ENCODE measurements at regions not wholly inside any gene's neighbourhood (a gene's known extent, or its start where the extent isn't known, plus 50 kb on each side); places are given as distances from the start of the nearest gene placed in this dataset.
"Not testable (repeated sequence)": the region's sequence is repeated elsewhere in the genome, so short reads cannot be mapped to it uniquely, and the experiment has no call there.

- Histone ChIP-seq H3K4me3 (ENCODE audit: low read length in 2 of 2) (no peak overlapping the region), H3K9me3 (ENCODE audit: control insufficient read depth in 2 of 2, low read length in 2 of 2) (no peaks in the 10 kb centered on the region), H3K9ac (ENCODE audit: low read length in 2 of 2) (no peak overlapping the region), H3K4me1 (ENCODE audit: control insufficient read depth, insufficient read depth, low read length) (no peaks in the 10 kb centered on the region), H3K36me3 (ENCODE audit: control insufficient read depth in 2 of 2, insufficient read depth in 2 of 2, low read length in 2 of 2) (no peaks in the 10 kb centered on the region), H3K27ac (ENCODE audit: low read length) (no peak overlapping the region), H3K27me3 (ENCODE audit: control insufficient read depth in 1 of 2, insufficient read depth in 2 of 2, low read length in 2 of 2) (no peaks in the 10 kb centered on the region)
Measured at GRCh38 chr14:85061256-85061655, 468.7 kb upstream of the FLRT2 start.

- Histone ChIP-seq H3K27me3 (ENCODE audit: control insufficient read depth in 1 of 2, insufficient read depth in 2 of 2, low read length in 2 of 2) (no peaks in the 10 kb centered on the region), H3K9me3 (ENCODE audit: control insufficient read depth in 2 of 2, low read length in 2 of 2) (no peaks in the 10 kb centered on the region), H3K4me1 (ENCODE audit: control insufficient read depth, insufficient read depth, low read length) (no peaks in the 10 kb centered on the region), H3K4me3 (ENCODE audit: low read length in 2 of 2) (no peak overlapping the region), H3K36me3 (ENCODE audit: control insufficient read depth in 2 of 2, insufficient read depth in 2 of 2, low read length in 2 of 2) (no peaks in the 10 kb centered on the region), H3K9ac (ENCODE audit: low read length in 2 of 2) (no peak overlapping the region), H3K27ac (ENCODE audit: low read length) (no peak overlapping the region)
Measured at GRCh38 chr14:85063747-85064146, 466.2 kb upstream of the FLRT2 start.

DNA sequence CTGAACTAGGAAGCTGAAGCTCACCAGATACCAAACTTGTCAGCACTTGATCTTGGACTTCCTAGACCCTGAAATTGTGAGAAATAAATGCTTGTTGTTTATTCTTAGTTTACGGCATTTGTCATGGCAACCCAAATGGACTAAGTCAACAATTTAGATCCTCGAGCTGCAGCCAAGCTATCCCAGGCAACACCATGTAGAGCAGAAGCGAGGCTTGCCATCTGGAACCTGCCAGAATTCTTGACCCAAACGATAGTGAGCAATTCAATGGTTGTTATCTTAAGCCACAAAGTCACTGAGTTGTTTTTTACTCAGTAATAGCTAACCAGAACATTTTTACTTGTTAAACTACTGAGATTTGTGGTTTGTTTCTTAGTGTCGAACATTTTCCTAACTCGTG is 458.5 kb upstream of the FLRT2 start:
- H3K27ac ChIP-seq (ENCODE audit: low read length) = no peak overlapping the region
- no peaks in the 10 kb centered on the region for H3K36me3 ChIP-seq (ENCODE audit: control insufficient read depth in 2 of 2, insufficient read depth in 2 of 2, low read length in 2 of 2)
- H3K9me3 ChIP-seq (ENCODE audit: control insufficient read depth in 2 of 2, low read length in 2 of 2) = no peaks in the 10 kb centered on the region
- no peak overlapping the region for H3K9ac ChIP-seq (ENCODE audit: low read length in 2 of 2)
- no peak overlapping the region for H3K4me3 ChIP-seq (ENCODE audit: low read length in 2 of 2)
- H3K27me3 ChIP-seq (ENCODE audit: control insufficient read depth in 1 of 2, insufficient read depth in 2 of 2, low read length in 2 of 2) = no peaks in the 10 kb centered on the region
- no peaks in the 10 kb centered on the region for H3K4me1 ChIP-seq (ENCODE audit: control insufficient read depth, insufficient read depth, low read length)

DNA sequence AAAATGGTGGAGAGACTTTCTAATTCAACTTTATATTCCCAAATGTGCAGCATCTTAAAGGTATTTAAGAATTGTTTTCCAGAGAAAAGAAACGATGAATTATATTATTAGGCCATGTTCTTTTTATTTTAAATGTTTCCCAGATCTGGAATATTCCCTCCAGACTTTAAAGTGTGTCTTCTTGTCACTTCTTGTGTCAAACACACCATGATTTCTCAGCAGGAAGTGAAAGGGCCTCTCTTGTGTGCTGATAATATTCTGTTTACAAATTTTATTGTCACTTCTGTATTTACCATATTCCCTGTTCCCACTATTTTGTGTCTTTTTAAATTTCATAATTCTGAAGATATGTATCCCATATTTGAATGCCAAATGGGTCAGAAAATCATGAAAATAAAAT is 455.0 kb upstream of the FLRT2 start:
- no peak overlapping the region for H3K27ac ChIP-seq (ENCODE audit: low read length)
- H3K9ac ChIP-seq (ENCODE audit: low read length in 2 of 2) = no peak overlapping the region
- no peaks in the 10 kb centered on the region for H3K36me3 ChIP-seq (ENCODE audit: control insufficient read depth in 2 of 2, insufficient read depth in 2 of 2, low read length in 2 of 2)
- no peaks in the 10 kb centered on the region for H3K9me3 ChIP-seq (ENCODE audit: control insufficient read depth in 2 of 2, low read length in 2 of 2)
- H3K4me1 ChIP-seq (ENCODE audit: control insufficient read depth, insufficient read depth, low read length) = no peaks in the 10 kb centered on the region
- H3K27me3 ChIP-seq (ENCODE audit: control insufficient read depth in 1 of 2, insufficient read depth in 2 of 2, low read length in 2 of 2) = no peaks in the 10 kb centered on the region
- no peak overlapping the region for H3K4me3 ChIP-seq (ENCODE audit: low read length in 2 of 2)

- H3K27ac ChIP-seq (ENCODE audit: low read length) = no peak overlapping the region
- no peaks in the 10 kb centered on the region for H3K27me3 ChIP-seq (ENCODE audit: control insufficient read depth in 1 of 2, insufficient read depth in 2 of 2, low read length in 2 of 2)
- no peaks in the 10 kb centered on the region for H3K4me1 ChIP-seq (ENCODE audit: control insufficient read depth, insufficient read depth, low read length)
- no peaks in the 10 kb centered on the region for H3K36me3 ChIP-seq (ENCODE audit: control insufficient read depth in 2 of 2, insufficient read depth in 2 of 2, low read length in 2 of 2)
- H3K4me3 ChIP-seq (ENCODE audit: low read length in 2 of 2) = no peak overlapping the region
- no peak overlapping the region for H3K9ac ChIP-seq (ENCODE audit: low read length in 2 of 2)
- no peaks in the 10 kb centered on the region for H3K9me3 ChIP-seq (ENCODE audit: control insufficient read depth in 2 of 2, low read length in 2 of 2)
Measured at GRCh38 chr14:85075694-85076476, 454.1 kb upstream of the FLRT2 start.

DNA sequence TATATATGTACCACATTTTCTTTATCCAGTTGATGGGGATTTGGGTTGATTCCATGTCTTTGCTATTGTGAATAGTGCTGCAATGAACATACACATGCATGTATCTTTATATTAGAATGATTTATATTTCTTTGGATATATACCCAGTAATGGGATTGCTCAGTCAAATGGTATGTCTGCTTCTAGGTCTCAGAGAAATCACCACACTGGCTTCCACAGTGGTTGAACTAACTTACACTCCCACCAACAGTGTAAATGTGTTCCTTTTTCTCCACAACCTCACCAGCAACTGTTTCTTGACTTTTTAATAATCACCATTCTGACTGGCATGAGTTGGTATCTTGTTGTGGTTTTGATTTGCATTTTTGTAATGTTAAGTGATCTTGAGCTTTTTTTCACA is 452.2 kb upstream of the FLRT2 start:
- not testable (repeated sequence) for H3K4me3 ChIP-seq (ENCODE audit: low read length in 2 of 2); H3K36me3 ChIP-seq (ENCODE audit: control insufficient read depth in 2 of 2, insufficient read depth in 2 of 2, low read length in 2 of 2); H3K4me1 ChIP-seq (ENCODE audit: control insufficient read depth, insufficient read depth, low read length); H3K9ac ChIP-seq (ENCODE audit: low read length in 2 of 2); H3K27me3 ChIP-seq (ENCODE audit: control insufficient read depth in 1 of 2, insufficient read depth in 2 of 2, low read length in 2 of 2); H3K27ac ChIP-seq (ENCODE audit: low read length); H3K9me3 ChIP-seq (ENCODE audit: control insufficient read depth in 2 of 2, low read length in 2 of 2)

DNA sequence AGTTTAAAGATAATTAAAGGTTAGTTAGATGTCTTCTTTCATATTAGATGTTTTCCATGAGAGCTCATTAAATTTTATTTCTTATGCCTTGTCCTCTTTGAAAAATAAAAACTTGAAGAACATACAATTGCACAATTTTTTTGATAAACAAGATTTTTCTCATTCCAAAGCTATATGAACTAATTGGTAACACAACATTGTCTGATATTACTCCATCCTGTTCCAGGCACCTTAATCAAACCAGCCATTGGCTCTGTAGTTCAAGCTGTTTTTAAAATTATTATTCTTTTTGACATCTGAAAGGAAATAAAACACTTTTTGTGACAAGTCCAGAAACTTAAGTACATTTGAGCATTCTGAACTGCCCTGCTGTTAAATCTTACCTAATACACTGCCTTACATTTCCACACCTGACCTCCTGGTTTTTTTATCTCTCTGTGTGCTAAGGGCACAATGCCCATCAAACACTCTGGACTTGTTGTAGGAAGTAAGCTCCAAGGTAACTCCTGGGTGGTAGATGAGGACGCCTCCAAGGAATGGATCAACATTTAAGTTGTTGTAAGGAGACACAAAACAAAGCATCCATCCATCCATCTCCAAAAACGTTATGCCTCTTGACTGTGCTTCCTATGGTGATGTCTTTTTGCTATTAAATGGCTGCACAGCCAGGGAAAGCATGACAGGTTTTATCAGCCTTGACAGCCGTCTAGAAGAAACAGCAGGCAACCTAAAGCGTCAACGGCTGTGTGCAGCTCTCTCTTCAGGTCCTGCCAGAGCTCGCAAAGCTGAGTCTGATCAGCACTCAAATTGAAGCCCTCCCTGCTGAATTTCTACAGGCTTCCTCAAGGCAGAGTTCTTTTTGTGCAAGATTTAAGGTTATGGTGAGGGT is 449.9 kb upstream of the FLRT2 start:
- H3K36me3 ChIP-seq (ENCODE audit: control insufficient read depth in 2 of 2, insufficient read depth in 2 of 2, low read length in 2 of 2) = no peaks in the 10 kb centered on the region
- no peaks in the 10 kb centered on the region for H3K9me3 ChIP-seq (ENCODE audit: control insufficient read depth in 2 of 2, low read length in 2 of 2)
- no peaks in the 10 kb centered on the region for H3K4me1 ChIP-seq (ENCODE audit: control insufficient read depth, insufficient read depth, low read length)
- H3K27ac ChIP-seq (ENCODE audit: low read length) = no peak overlapping the region
- H3K9ac ChIP-seq (ENCODE audit: low read length in 2 of 2) = no peak overlapping the region
- no peak overlapping the region for H3K4me3 ChIP-seq (ENCODE audit: low read length in 2 of 2)
- H3K27me3 ChIP-seq (ENCODE audit: control insufficient read depth in 1 of 2, insufficient read depth in 2 of 2, low read length in 2 of 2) = no peaks in the 10 kb centered on the region

- Histone ChIP-seq H3K4me3 (ENCODE audit: low read length in 2 of 2) (no peak overlapping the region), H3K9me3 (ENCODE audit: control insufficient read depth in 2 of 2, low read length in 2 of 2) (no peaks in the 10 kb centered on the region), H3K27me3 (ENCODE audit: control insufficient read depth in 1 of 2, insufficient read depth in 2 of 2, low read length in 2 of 2) (no peaks in the 10 kb centered on the region), H3K27ac (ENCODE audit: low read length) (no peak overlapping the region), H3K36me3 (ENCODE audit: control insufficient read depth in 2 of 2, insufficient read depth in 2 of 2, low read length in 2 of 2) (no peaks in the 10 kb centered on the region), H3K4me1 (ENCODE audit: control insufficient read depth, insufficient read depth, low read length) (no peaks in the 10 kb centered on the region), H3K9ac (ENCODE audit: low read length in 2 of 2) (no peak overlapping the region)
Measured at GRCh38 chr14:85084344-85084743, 445.6 kb upstream of the FLRT2 start.

GRCh38 chr14:85085981-85086380 is 444.0 kb upstream of the FLRT2 start:
- no peaks in the 10 kb centered on the region for H3K27me3 ChIP-seq (ENCODE audit: control insufficient read depth in 1 of 2, insufficient read depth in 2 of 2, low read length in 2 of 2)
- no peaks in the 10 kb centered on the region for H3K4me1 ChIP-seq (ENCODE audit: control insufficient read depth, insufficient read depth, low read length)
- no peaks in the 10 kb centered on the region for H3K36me3 ChIP-seq (ENCODE audit: control insufficient read depth in 2 of 2, insufficient read depth in 2 of 2, low read length in 2 of 2)
- no peak overlapping the region for H3K27ac ChIP-seq (ENCODE audit: low read length)
- no peak overlapping the region for H3K9ac ChIP-seq (ENCODE audit: low read length in 2 of 2)
- no peak overlapping the region for H3K4me3 ChIP-seq (ENCODE audit: low read length in 2 of 2)
- no peaks in the 10 kb centered on the region for H3K9me3 ChIP-seq (ENCODE audit: control insufficient read depth in 2 of 2, low read length in 2 of 2)

- H3K9ac ChIP-seq (ENCODE audit: low read length in 2 of 2) = no peak overlapping the region
- no peaks in the 10 kb centered on the region for H3K9me3 ChIP-seq (ENCODE audit: control insufficient read depth in 2 of 2, low read length in 2 of 2)
- no peaks in the 10 kb centered on the region for H3K4me1 ChIP-seq (ENCODE audit: control insufficient read depth, insufficient read depth, low read length)
- H3K27ac ChIP-seq (ENCODE audit: low read length) = no peak overlapping the region
- no peaks in the 10 kb centered on the region for H3K36me3 ChIP-seq (ENCODE audit: control insufficient read depth in 2 of 2, insufficient read depth in 2 of 2, low read length in 2 of 2)
- H3K27me3 ChIP-seq (ENCODE audit: control insufficient read depth in 1 of 2, insufficient read depth in 2 of 2, low read length in 2 of 2) = no peaks in the 10 kb centered on the region
- no peak overlapping the region for H3K4me3 ChIP-seq (ENCODE audit: low read length in 2 of 2)
Measured at GRCh38 chr14:85087201-85087600, 442.7 kb upstream of the FLRT2 start.

GRCh38 chr14:85088192-85088591 is 441.8 kb upstream of the FLRT2 start:
- H3K36me3 ChIP-seq (ENCODE audit: control insufficient read depth in 2 of 2, insufficient read depth in 2 of 2, low read length in 2 of 2) = no peaks in the 10 kb centered on the region
- no peaks in the 10 kb centered on the region for H3K27me3 ChIP-seq (ENCODE audit: control insufficient read depth in 1 of 2, insufficient read depth in 2 of 2, low read length in 2 of 2)
- H3K27ac ChIP-seq (ENCODE audit: low read length) = no peak overlapping the region
- H3K9ac ChIP-seq (ENCODE audit: low read length in 2 of 2) = no peak overlapping the region
- H3K4me3 ChIP-seq (ENCODE audit: low read length in 2 of 2) = no peak overlapping the region
- H3K4me1 ChIP-seq (ENCODE audit: control insufficient read depth, insufficient read depth, low read length) = no peaks in the 10 kb centered on the region
- H3K9me3 ChIP-seq (ENCODE audit: control insufficient read depth in 2 of 2, low read length in 2 of 2) = no peaks in the 10 kb centered on the region
